Stimulated activated CD8-positive, alpha-beta memory T cell treated with anti-CD3 and anti-CD28 coated beads, Interleukin-2, amount 100 ng/mL, for 1 hour (primary cell): ENCODE measurements at regions not wholly inside any gene's neighbourhood (a gene's known extent, or its start where the extent isn't known, plus 50 kb on each side); places are given as distances from the start of the nearest gene placed in this dataset.
"Not testable (repeated sequence)": the region's sequence is repeated elsewhere in the genome, so short reads cannot be mapped to it uniquely, and the experiment has no call there.

Experiments
- DNase-seq, 2 donors: peaks; one replicate each; pipeline ENCODE4 v3.0.0-alpha.2; 2020; ENCODE audit warnings: low read depth in 2 of 2

DNA sequence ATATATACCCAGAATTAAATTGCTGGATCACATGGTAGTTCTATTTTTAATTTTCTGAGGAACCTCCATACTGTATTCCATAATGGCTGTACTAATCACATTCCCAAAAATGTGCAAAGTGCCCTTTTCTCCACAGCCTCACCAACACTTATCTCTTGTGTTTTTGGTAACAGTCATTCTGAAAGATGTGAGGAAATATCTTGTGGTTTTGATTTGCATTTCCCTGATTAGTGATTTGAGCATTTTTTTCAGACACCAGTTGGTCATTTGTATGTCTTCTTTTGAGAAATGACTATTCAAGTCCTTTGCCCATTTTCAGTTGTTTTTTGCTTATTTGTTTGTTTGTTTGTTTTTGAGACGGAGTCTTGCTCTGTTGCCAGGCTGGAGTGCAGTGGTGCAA lies 98.1 kb upstream of the SIMC1 start:
- DNase-seq: not testable (repeated sequence)

GRCh38 chr5:176144508-176144907 lies 93.7 kb upstream of the SIMC1 start:
- no peak for DNase-seq

DNA sequence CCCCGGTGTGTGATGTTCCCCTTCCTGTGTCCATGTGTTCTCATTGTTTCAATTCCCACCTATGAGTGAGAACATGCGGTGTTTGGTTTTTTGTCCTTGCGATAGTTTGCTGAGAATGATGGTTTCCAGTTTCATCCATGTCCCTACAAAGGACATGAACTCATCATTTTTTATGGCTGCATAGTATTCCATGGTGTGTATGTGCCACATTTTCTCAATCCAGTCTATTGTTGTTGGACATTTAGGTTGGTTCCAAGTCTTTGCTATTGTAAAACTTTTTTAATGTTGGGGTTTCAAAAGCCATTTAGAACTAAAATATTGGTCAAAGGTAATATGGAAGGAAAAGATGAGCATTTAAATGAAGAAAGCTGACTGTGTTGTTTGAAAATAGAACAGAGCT lies 88.3 kb upstream of the SIMC1 start:
- DNase-seq: not testable (repeated sequence)

DNA sequence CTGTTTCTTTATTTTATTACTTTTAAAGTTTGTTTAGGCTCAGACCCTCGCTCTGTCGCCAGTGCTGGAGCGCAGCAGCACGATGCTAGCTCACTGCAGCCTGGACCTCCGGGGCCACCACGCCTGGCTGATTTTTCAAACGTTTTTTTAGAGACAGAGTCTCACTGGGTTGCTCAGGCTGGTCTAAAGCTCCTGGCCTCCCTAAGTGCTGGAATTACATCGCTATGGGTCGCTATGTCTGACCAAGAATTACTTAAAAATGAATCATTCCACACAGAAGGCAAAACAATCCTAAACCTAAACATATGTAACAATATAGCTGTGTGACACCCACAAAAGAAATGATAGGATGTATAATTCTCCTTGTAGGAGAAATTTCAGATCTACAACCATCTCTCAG lies 86.9 kb upstream of the SIMC1 start:
- no peak for DNase-seq

GRCh38 chr5:176152191-176152929 lies 85.9 kb upstream of the SIMC1 start:
- DNase-seq: no peak

- DNase-seq: no peak
These were observed 85.3 kb upstream of the SIMC1 start for GRCh38 chr5:176152930-176153311.

- DNase-seq: no peak
These were observed 84.5 kb upstream of the SIMC1 start for GRCh38 chr5:176153741-176154140.

- no peak for DNase-seq
These were observed 83.4 kb upstream of the SIMC1 start for GRCh38 chr5:176154821-176155220.

DNA sequence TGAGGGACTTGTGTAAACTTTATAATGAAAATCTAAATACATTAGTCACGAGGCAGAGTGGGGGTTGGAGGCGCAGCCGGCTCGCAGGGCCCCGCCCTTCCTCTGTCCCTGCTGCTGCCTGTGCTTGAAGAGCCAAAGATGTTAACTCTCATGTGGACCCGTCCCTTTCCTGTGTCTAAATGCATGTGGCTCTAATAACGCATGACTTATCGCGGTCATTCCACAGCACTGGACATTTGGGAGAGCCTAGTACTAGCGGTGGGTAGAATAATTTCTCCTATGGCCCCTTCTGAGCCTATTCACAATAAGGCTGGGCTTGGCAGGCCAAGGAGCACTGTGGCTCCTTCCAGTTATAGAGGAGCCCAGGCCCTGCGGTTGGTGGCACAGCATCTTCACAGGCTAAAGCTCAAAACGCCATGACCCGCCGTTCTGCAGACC lies 82.3 kb upstream of the SIMC1 start:
- DNase-seq: no peak

- no peak for DNase-seq
These were observed 80.6 kb upstream of the SIMC1 start for GRCh38 chr5:176157656-176158055.

DNA sequence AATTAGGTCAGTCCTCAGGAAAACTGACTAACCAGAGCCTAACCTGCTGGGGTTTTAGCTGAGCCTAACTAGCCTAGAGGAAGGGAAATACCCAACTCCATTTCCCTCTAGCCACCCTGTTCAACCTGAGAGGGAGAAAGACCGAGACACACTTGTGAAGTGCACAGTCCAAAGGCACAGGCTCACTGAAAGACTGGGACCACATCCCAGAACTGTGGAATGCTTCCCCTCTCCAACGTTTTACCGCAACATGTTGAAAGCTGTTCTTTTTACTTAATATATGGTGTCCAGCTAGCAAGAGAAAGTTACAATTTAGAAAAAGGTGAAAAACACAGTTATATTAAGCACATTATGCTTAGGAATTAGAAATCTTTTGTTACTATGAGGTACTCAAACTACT lies 76.8 kb upstream of the SIMC1 start:
- DNase-seq: no peak

DNA sequence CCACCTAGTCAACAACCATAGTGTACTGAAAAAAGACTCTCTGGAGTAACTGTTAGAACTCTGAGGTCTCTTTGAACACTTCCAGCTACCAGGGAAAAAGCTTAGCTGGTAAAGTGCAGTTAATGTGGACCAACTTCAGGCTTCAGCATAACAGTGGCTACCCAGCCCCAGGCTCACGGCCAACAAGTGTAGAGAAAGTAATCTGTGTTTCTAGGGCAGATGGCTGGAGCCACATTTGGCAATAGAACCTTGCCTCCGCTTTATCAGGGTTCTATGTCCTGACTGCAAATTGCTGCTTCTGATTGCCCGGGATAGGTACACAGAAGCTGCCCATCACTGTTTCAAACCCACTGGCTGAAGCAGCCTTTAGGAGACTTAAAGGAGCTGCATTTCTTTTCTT lies 76.0 kb upstream of the SIMC1 start:
- no peak for DNase-seq

DNA sequence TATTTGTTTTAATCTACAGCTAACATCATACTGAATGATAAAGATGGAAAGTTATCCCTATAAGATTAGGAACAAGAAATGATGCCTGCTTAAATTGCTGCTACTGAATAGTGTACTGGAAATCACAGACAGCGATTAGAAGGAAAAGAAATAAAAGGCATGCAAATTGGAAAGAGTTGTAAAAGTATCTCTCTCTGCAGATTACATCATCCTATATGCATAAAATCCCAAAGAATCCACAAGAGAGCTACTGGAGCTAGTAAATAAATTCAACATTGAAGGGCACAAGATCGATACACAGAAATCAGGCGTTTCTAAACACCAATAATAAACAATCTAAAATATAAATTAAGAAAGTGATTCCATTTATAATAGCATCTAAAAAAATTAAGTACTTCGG lies 75.3 kb upstream of the SIMC1 start:
- no peak for DNase-seq

GRCh38 chr5:176166427-176166826 lies 71.8 kb upstream of the SIMC1 start:
- no peak for DNase-seq

- DNase-seq: no peak
These were observed 70.4 kb upstream of the SIMC1 start for GRCh38 chr5:176167800-176168199.

- no peak for DNase-seq
These were observed 68.7 kb upstream of the SIMC1 start for GRCh38 chr5:176169393-176170063.

GRCh38 chr5:176170084-176170483 lies 68.1 kb upstream of the SIMC1 start:
- no peak for DNase-seq

DNA sequence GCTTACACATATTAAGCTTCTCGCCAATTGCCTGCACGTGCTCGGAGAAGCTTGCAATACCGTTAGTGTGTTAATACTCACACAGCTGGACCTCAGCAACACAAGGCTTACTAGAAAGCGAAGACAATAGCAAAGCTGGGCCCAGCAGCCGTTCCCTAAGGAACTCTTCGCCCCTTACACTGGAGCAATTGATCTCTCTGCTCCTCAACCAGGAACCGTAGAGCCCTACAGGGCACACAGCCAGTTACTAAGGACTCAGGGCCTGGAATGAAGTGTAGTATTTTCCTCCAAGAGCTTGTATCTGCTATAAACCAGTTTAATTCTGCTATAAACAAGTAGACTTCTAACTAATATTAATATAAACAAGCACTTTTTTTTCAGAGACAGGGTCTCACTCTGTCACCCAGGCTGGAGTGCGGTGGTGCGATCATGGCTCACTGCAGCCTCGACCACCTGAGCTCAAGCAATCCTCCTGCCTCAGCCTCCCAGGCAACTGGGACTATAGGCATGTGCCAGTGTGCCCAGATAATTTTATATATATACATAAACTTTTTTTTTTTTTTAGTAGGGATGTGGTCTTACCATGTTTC lies 67.0 kb upstream of the SIMC1 start:
- no peak for DNase-seq

GRCh38 chr5:176172246-176172645 lies 66.0 kb upstream of the SIMC1 start:
- no peak for DNase-seq

DNA sequence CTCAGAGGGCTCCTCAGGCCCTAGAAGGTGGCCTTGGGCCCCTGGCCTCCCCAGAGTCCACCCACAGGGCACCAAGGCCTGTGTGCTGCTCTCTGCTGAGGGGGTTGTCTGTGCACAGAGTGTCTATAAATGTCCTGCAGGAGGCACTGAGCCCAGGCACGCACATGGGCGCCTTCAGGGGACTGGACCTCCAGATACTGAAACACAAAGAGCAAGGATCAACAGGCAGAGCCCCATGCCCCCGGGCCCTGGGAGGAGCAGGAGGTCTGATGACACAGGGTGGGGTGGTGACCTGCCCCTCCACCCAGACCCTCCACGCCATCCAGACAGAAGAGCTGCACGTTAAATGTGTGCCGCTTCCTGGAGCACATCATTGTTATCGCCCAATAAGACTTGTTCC lies 64.6 kb upstream of the SIMC1 start:
- no peak for DNase-seq

DNA sequence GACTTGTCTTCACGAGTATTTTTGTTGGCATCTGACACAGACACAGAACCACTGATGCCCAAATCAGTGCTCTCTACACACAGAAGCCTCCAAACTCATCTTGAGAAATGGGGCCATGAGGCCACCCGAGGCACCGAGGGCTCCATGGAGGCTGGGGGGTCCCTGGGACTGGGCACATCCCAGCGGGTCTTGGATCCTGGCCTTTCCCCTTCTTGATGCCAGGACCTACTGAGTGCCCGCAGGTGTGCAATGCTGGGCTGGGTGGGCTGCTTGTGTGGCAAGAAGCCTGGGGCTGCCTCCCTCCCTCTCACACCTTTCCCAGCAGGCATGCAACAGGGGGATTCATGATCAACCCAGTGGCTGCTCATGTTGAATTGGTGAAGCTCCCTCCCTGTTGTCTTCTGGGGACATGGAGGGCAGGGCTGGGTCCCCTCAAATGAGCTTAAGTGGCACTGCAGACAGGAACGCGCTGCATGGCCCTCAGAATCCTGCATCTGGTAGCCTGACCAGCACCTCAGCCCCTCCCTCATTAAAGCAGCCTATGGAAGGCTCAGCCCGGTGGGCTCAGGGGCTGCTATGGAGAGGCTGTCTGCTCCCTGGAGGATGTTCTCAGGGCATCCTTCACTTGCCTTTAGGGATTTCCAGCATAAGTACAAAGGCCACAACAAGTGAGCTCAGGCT lies 63.7 kb upstream of the SIMC1 start:
- DNase-seq: no peak

DNA sequence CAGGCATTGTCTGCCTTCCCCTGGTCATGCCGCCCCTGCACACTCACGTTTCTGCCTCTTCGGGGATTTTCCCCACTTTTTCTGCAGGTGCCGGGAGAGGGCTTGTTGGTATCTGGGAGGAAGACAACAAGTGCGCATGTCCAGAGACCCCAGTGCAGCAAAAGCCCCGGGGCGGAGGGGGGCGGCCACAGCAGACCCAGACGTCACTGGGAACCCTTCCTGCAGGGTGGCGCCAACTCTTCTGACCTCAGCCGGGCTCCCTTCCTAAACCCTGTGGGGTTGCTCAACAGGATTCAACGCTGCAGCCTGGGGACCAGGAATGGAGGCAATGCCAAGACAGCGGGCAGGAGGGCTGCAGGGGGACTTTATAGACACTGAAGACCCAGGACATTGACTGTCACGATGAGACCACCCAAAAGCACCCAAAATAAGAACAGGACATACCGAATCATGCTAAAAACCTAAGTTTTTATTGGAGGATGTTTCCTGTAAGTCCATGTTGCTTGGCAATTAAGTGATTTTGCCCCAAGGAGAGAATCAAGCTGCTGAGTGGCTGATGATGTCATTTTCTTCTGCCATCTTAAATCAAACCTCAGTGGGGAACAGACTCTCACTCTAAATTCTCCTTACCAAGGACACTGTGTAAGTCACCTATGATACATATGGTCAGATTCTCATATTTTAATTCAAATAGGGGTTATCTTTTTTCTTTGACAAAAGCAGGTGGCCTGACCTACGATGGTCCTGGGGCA lies 62.9 kb upstream of the SIMC1 start:
- DNase-seq: no peak
